Mammary epithelial cell (primary cell): ENCODE measurements at regions not wholly inside any gene's neighbourhood (a gene's known extent, or its start where the extent isn't known, plus 50 kb on each side); places are given as distances from the start of the nearest gene placed in this dataset.

ENCODE experiments used
- CTCF ChIP-seq, 2 donors: IDR thresholded peaks in 1 of 2; conservative IDR thresholded peaks in 1 of 2; 2 replicates each; pipeline ENCODE4 v1.5.1; 2011 to 2012; ENCODE audit warnings: inconsistent platforms in 2 of 2, low read length in 2 of 2, mild to moderate bottlenecking in 2 of 2, control low read depth in 1 of 2, low read depth in 1 of 2; ENCODE audit not compliant: insufficient read depth in 1 of 2; ENCODE audit errors: extremely low read depth in 1 of 2
- EZH2 ChIP-seq: IDR thresholded peaks from 2 replicates; pipeline ENCODE4 v1.6.1; 2012; ENCODE audit warnings: low read length, inconsistent platforms, borderline replicate concordance

GRCh38 chr22:46079861-46080821 lies 70.2 kb upstream of the PPARA start:
- TF ChIP-seq CTCF (conservative IDR thresholded peaks at IDR 0.05 in 1 of 2, IDR thresholded peaks at IDR 0.05 in 1 of 2; ENCODE audit: extremely low read depth in 1 of 2, insufficient read depth in 1 of 2, low read depth in 1 of 2, low read length in 2 of 2), result no peak
- no peak for TF ChIP-seq EZH2
